ENCODE measurements at regions not wholly inside any gene's neighbourhood (a gene's known extent, or its start where the extent isn't known, plus 50 kb on each side); places are given as distances from the start of the nearest gene placed in this dataset.
"Not testable (repeated sequence)": the region's sequence is repeated elsewhere in the genome, so short reads cannot be mapped to it uniquely, and the experiment has no call there.

DNA sequence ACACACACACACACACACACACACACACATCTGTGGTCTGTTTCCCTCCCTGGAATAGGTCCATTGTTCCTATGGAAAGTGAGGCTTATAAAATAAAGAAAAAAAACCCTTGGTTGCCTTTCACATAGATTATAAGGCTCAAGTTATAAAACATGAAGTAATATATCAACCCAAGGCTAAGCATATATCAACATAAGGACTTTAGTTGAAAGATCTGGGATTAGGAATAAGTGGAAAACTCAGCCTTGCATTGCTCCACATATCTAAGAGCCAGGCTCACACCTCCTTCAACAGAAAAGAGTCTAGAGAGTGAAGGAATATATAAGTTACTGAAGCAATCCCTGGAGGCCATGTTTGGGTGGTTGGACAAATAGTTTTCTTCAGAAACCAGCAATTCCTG is 235.0 kb downstream of the SUCLG1 start:
- Histone ChIP-seq H3F3A (ENCODE audit: insufficient read depth) (no peaks in the 10 kb centered on the region), H3K79me2 (ENCODE audit: insufficient read depth, low read length) (no peaks in the 10 kb centered on the region), H3K27ac (ENCODE audit: low read depth, low read length) (no peak overlapping the region), H3K9me2 (replicated peaks; ENCODE audit: insufficient read depth, low read length) (no peaks in the 10 kb centered on the region), H3K27me3 (ENCODE audit: low read length) (no peaks in the 10 kb centered on the region), H3K9me3 (ENCODE audit: insufficient read depth, low read length) (no peaks in the 10 kb centered on the region), H3K4me3 (ENCODE audit: insufficient read depth, low read length, poor library complexity, severe bottlenecking) (no peak overlapping the region), H3K9ac (ENCODE audit: low read length) (no peak overlapping the region), H2AFZ (ENCODE audit: low read depth, low read length, severe bottlenecking) (no peak overlapping the region), H4K20me1 (ENCODE audit: low read depth, low read length) (no peaks in the 10 kb centered on the region), H3K36me3 (ENCODE audit: low read length) (no peaks in the 10 kb centered on the region), H3K4me2 (ENCODE audit: low read depth, low read length, poor library complexity, severe bottlenecking) (no peak overlapping the region)
- TF ChIP-seq, protein P1, sequence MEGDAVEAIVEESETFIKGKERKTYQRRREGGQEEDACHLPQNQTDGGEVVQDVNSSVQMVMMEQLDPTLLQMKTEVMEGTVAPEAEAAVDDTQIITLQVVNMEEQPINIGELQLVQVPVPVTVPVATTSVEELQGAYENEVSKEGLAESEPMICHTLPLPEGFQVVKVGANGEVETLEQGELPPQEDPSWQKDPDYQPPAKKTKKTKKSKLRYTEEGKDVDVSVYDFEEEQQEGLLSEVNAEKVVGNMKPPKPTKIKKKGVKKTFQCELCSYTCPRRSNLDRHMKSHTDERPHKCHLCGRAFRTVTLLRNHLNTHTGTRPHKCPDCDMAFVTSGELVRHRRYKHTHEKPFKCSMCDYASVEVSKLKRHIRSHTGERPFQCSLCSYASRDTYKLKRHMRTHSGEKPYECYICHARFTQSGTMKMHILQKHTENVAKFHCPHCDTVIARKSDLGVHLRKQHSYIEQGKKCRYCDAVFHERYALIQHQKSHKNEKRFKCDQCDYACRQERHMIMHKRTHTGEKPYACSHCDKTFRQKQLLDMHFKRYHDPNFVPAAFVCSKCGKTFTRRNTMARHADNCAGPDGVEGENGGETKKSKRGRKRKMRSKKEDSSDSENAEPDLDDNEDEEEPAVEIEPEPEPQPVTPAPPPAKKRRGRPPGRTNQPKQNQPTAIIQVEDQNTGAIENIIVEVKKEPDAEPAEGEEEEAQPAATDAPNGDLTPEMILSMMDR (IDR thresholded peaks at IDR 0.05; ENCODE audit: insufficient read depth, low read length, poor library complexity, severe bottlenecking): no peak

GRCh38 chr2:84223191-84223590 is 235.9 kb downstream of the SUCLG1 start:
- Histone ChIP-seq H3K9me2 (replicated peaks; ENCODE audit: insufficient read depth, low read length) (no peaks in the 10 kb centered on the region), H3K9ac (ENCODE audit: low read length) (no peak overlapping the region), H3K27ac (ENCODE audit: low read depth, low read length) (no peak overlapping the region), H3K36me3 (ENCODE audit: low read length) (no peaks in the 10 kb centered on the region), H3K9me3 (ENCODE audit: insufficient read depth, low read length) (no peaks in the 10 kb centered on the region), H3K4me3 (ENCODE audit: insufficient read depth, low read length, poor library complexity, severe bottlenecking) (no peak overlapping the region), H3K79me2 (ENCODE audit: insufficient read depth, low read length) (no peaks in the 10 kb centered on the region), H4K20me1 (ENCODE audit: low read depth, low read length) (no peaks in the 10 kb centered on the region), H3K4me2 (ENCODE audit: low read depth, low read length, poor library complexity, severe bottlenecking) (no peak overlapping the region), H3F3A (ENCODE audit: insufficient read depth) (no peaks in the 10 kb centered on the region), H2AFZ (ENCODE audit: low read depth, low read length, severe bottlenecking) (no peak overlapping the region), H3K27me3 (ENCODE audit: low read length) (no peaks in the 10 kb centered on the region)
- no peak for TF ChIP-seq EZH2phosphoT487 (conservative IDR thresholded peaks at IDR 0.05; ENCODE audit: low read length)
- TF ChIP-seq, protein P1 (IDR thresholded peaks at IDR 0.05; ENCODE audit: insufficient read depth, low read length, poor library complexity, severe bottlenecking): no peak

- not testable (repeated sequence) for H3K27me3 ChIP-seq (ENCODE audit: low read length); H3K9me2 ChIP-seq (replicated peaks; ENCODE audit: insufficient read depth, low read length); H3K27ac ChIP-seq (ENCODE audit: low read depth, low read length); H3K4me2 ChIP-seq (ENCODE audit: low read depth, low read length, poor library complexity, severe bottlenecking); H3F3A ChIP-seq (ENCODE audit: insufficient read depth); H3K9ac ChIP-seq (ENCODE audit: low read length); H3K9me3 ChIP-seq (ENCODE audit: insufficient read depth, low read length); H3K79me2 ChIP-seq (ENCODE audit: insufficient read depth, low read length); H3K36me3 ChIP-seq (ENCODE audit: low read length); H4K20me1 ChIP-seq (ENCODE audit: low read depth, low read length); H3K4me3 ChIP-seq (ENCODE audit: insufficient read depth, low read length, poor library complexity, severe bottlenecking); H2AFZ ChIP-seq (ENCODE audit: low read depth, low read length, severe bottlenecking)
Observed at GRCh38 chr2:84221102-84221501, 238.0 kb downstream of the SUCLG1 start.

DNA sequence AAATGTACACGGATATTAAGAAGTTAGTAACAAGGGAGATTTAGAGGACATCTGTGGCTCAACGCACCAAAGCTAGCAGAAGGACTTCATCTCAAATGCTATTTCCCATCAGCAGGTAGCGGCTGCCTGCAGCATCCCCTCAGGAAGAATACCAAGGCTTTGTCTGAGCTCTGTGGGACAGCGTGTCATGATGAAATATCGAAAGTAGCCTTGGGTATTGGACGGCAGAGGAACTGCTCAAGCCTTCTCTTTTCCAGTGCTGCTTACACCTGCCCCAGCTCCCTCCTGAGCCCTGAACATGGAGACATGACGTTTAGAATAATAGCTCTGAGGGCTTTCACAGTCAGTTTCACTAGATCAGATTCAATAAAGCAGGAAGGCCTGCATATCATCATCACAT is 241.6 kb downstream of the SUCLG1 start:
- no peak for TF ChIP-seq EZH2phosphoT487 (conservative IDR thresholded peaks at IDR 0.05; ENCODE audit: low read length)
- TF ChIP-seq, protein P1 (IDR thresholded peaks at IDR 0.05; ENCODE audit: insufficient read depth, low read length, poor library complexity, severe bottlenecking): no peak
- Histone ChIP-seq H2AFZ (ENCODE audit: low read depth, low read length, severe bottlenecking) (no peak overlapping the region), H3K27me3 (ENCODE audit: low read length) (no peaks in the 10 kb centered on the region), H4K20me1 (ENCODE audit: low read depth, low read length) (no peaks in the 10 kb centered on the region), H3K36me3 (ENCODE audit: low read length) (no peaks in the 10 kb centered on the region), H3F3A (ENCODE audit: insufficient read depth) (no peaks in the 10 kb centered on the region), H3K9me2 (replicated peaks; ENCODE audit: insufficient read depth, low read length) (no peaks in the 10 kb centered on the region), H3K27ac (ENCODE audit: low read depth, low read length) (no peak overlapping the region), H3K4me2 (ENCODE audit: low read depth, low read length, poor library complexity, severe bottlenecking) (no peak overlapping the region), H3K79me2 (ENCODE audit: insufficient read depth, low read length) (no peaks in the 10 kb centered on the region), H3K4me3 (ENCODE audit: insufficient read depth, low read length, poor library complexity, severe bottlenecking) (no peak overlapping the region), H3K9me3 (ENCODE audit: insufficient read depth, low read length) (no peaks in the 10 kb centered on the region), H3K9ac (ENCODE audit: low read length) (no peak overlapping the region)

Data from SU-DHL-6 (cell line).